Bronchial epithelial cell (primary cell): ENCODE measurements at regions not wholly inside any gene's neighbourhood (a gene's known extent, or its start where the extent isn't known, plus 50 kb on each side); places are given as distances from the start of the nearest gene placed in this dataset.

Experiments
- DNase-seq: peaks from one replicate; pipeline ENCODE4 v3.0.0-alpha.2; 2010; ENCODE audit warnings: low read depth
- FAIRE-seq: peaks from 2 replicates; lab custom pipeline; 2011; peaks lifted over from hg19 to GRCh38; lab: Jason Lieb, UNC
- H3K27me3 ChIP-seq: 2 replicates; pipeline ENCODE4 v1.5.1; 2011; ENCODE audit warnings: low read length; ENCODE audit not compliant: control insufficient read depth, insufficient read depth
- H3K36me3 ChIP-seq: 2 replicates; pipeline ENCODE4 v1.5.1; 2011; ENCODE audit warnings: low read length; ENCODE audit not compliant: control insufficient read depth, insufficient read depth
- H3K4me3 ChIP-seq: 2 replicates; pipeline ENCODE4 v1.5.1; 2011; ENCODE audit warnings: mild to moderate bottlenecking, low read depth, low read length, control low read depth
- CTCF ChIP-seq: IDR thresholded peaks from 2 replicates; pipeline ENCODE4 v1.5.1; 2011; ENCODE audit warnings: mild to moderate bottlenecking, moderate library complexity, low read length, control low read depth, inconsistent platforms; ENCODE audit not compliant: insufficient read depth, severe bottlenecking

- DNase-seq (no peak), FAIRE-seq (no peak)
- no peaks in the 10 kb centered on the region for H3K27me3 ChIP-seq
- no peaks in the 10 kb centered on the region for H3K36me3 ChIP-seq
- TF ChIP-seq CTCF = no peak
- no peak overlapping the region for H3K4me3 ChIP-seq
Observed at GRCh38 chr14:23704890-23705289, 68.7 kb downstream of the DHRS2 start.

GRCh38 chr14:23707415-23707814, 71.3 kb downstream of the DHRS2 start:
- no peak overlapping the region for H3K4me3 ChIP-seq
- DNase-seq (no peak), FAIRE-seq (no peak)
- TF ChIP-seq CTCF = no peak
- no peaks in the 10 kb centered on the region for H3K36me3 ChIP-seq
- H3K27me3 ChIP-seq = no peaks in the 10 kb centered on the region

GRCh38 chr14:23708343-23708742, 72.2 kb downstream of the DHRS2 start:
- DNase-seq = no peak
- H3K4me3 ChIP-seq = no peak overlapping the region
- no peak for FAIRE-seq
- TF ChIP-seq CTCF = no peak
- H3K36me3 ChIP-seq = no peaks in the 10 kb centered on the region
- H3K27me3 ChIP-seq = no peaks in the 10 kb centered on the region

GRCh38 chr14:23709923-23710322, 73.8 kb downstream of the DHRS2 start:
- DNase-seq = no peak
- Histone ChIP-seq H3K4me3 (no peak overlapping the region), H3K36me3 (no peaks in the 10 kb centered on the region), H3K27me3 (no peaks in the 10 kb centered on the region)
- no peak for TF ChIP-seq CTCF
- FAIRE-seq = no peak

- no peak for FAIRE-seq
- H3K27me3 ChIP-seq = no peaks in the 10 kb centered on the region
- H3K36me3 ChIP-seq = no peaks in the 10 kb centered on the region
- no peak for TF ChIP-seq CTCF
- DNase-seq = no peak
- no peak overlapping the region for H3K4me3 ChIP-seq
Observed at GRCh38 chr14:23712287-23712686, 76.1 kb downstream of the DHRS2 start.

GRCh38 chr14:23719225-23719985, 83.2 kb downstream of the DHRS2 start:
- no peaks in the 10 kb centered on the region for H3K36me3 ChIP-seq
- H3K4me3 ChIP-seq = no peak overlapping the region
- FAIRE-seq (no peak), DNase-seq (no peak)
- no peaks in the 10 kb centered on the region for H3K27me3 ChIP-seq
- TF ChIP-seq CTCF = no peak
